ENCODE measurements at regions not wholly inside any gene's neighbourhood (a gene's known extent, or its start where the extent isn't known, plus 50 kb on each side); places are given as distances from the start of the nearest gene placed in this dataset.

GRCh38 chr12:48286665-48287064 is 64.1 kb downstream of the ZNF641 start:
- H2AFZ ChIP-seq (ENCODE audit: low read depth, low read length), result peak overlapping the region; percentile 3; the same call in 1 of the 2 replicates
- no peak overlapping the region for H3K27ac ChIP-seq (ENCODE audit: low read length)
- no peaks in the 10 kb centered on the region for H3K36me3 ChIP-seq (ENCODE audit: insufficient read depth, low read length)
- H3K4me1 ChIP-seq (ENCODE audit: insufficient read depth, low read length), result peaks cover 6% of the 10 kb centered on the region
- H3K27me3 ChIP-seq (ENCODE audit: insufficient read depth, low read length, poor library complexity), result no peaks in the 10 kb centered on the region
- H4K20me1 ChIP-seq (ENCODE audit: insufficient read depth, low read length), result no peaks in the 10 kb centered on the region
- ATAC-seq (ENCODE audit: insufficient read depth, low read depth) (no peak), DNase-seq (peak; percentile 5)
- no peak overlapping the region for H3K4me3 ChIP-seq (ENCODE audit: low read depth in 1 of 2, low read length in 2 of 2)
- H3K79me2 ChIP-seq (ENCODE audit: insufficient read depth, low read length), result no peaks in the 10 kb centered on the region
- H3K9me3 ChIP-seq (ENCODE audit: insufficient read depth, low read length, severe bottlenecking), result no peaks in the 10 kb centered on the region
- H3K4me2 ChIP-seq (ENCODE audit: insufficient read depth, low read length), result no peak overlapping the region
- TF ChIP-seq EZH2 (IDR thresholded peaks at IDR 0.05; ENCODE audit: borderline replicate concordance, low read depth, low read length, severe bottlenecking) (no peak), CTCF (IDR thresholded peaks at IDR 0.05; ENCODE audit: borderline replicate concordance, extremely low read depth, low read length, poor library complexity, severe bottlenecking) (peak; percentile 54)
- H3K9ac ChIP-seq (ENCODE audit: low read depth, low read length), result no peak overlapping the region

- Histone ChIP-seq H3K9ac (ENCODE audit: low read depth, low read length) (no peak overlapping the region), H3K9me3 (ENCODE audit: insufficient read depth, low read length, severe bottlenecking) (no peaks in the 10 kb centered on the region), H3K27me3 (ENCODE audit: insufficient read depth, low read length, poor library complexity) (no peaks in the 10 kb centered on the region), H3K27ac (ENCODE audit: low read length) (no peak overlapping the region), H3K4me3 (ENCODE audit: low read depth in 1 of 2, low read length in 2 of 2) (no peak overlapping the region), H3K4me1 (ENCODE audit: insufficient read depth, low read length) (peaks cover 6% of the 10 kb centered on the region), H3K4me2 (ENCODE audit: insufficient read depth, low read length) (0 out of 2 replicates have a peak overlapping the region, but pooled peaks have one; percentile 1), H4K20me1 (ENCODE audit: insufficient read depth, low read length) (no peaks in the 10 kb centered on the region), H2AFZ (ENCODE audit: low read depth, low read length) (peak overlapping the region; percentile 3; the same call in 1 of the 2 replicates), H3K79me2 (ENCODE audit: insufficient read depth, low read length) (no peaks in the 10 kb centered on the region), H3K36me3 (ENCODE audit: insufficient read depth, low read length) (no peaks in the 10 kb centered on the region)
- ATAC-seq (ENCODE audit: insufficient read depth, low read depth) (peak; percentile 63), DNase-seq (peak; percentile 5)
- TF ChIP-seq EZH2 (IDR thresholded peaks at IDR 0.05; ENCODE audit: borderline replicate concordance, low read depth, low read length, severe bottlenecking), result no peak
- TF ChIP-seq CTCF (IDR thresholded peaks at IDR 0.05; ENCODE audit: borderline replicate concordance, extremely low read depth, low read length, poor library complexity, severe bottlenecking), result no peak
Measured at GRCh38 chr12:48285751-48286650, 64.7 kb downstream of the ZNF641 start.

GRCh38 chr12:48281811-48282210 is 68.9 kb downstream of the ZNF641 start:
- Histone ChIP-seq H3K36me3 (ENCODE audit: insufficient read depth, low read length) (no peaks in the 10 kb centered on the region), H3K79me2 (ENCODE audit: insufficient read depth, low read length) (no peaks in the 10 kb centered on the region), H3K4me2 (ENCODE audit: insufficient read depth, low read length) (no peak overlapping the region), H3K27me3 (ENCODE audit: insufficient read depth, low read length, poor library complexity) (no peaks in the 10 kb centered on the region), H3K9ac (ENCODE audit: low read depth, low read length) (no peak overlapping the region), H4K20me1 (ENCODE audit: insufficient read depth, low read length) (no peaks in the 10 kb centered on the region), H3K4me3 (ENCODE audit: low read depth in 1 of 2, low read length in 2 of 2) (no peak overlapping the region), H2AFZ (ENCODE audit: low read depth, low read length) (no peak overlapping the region), H3K9me3 (ENCODE audit: insufficient read depth, low read length, severe bottlenecking) (peaks cover under 1% of the 10 kb centered on the region), H3K27ac (ENCODE audit: low read length) (no peak overlapping the region), H3K4me1 (ENCODE audit: insufficient read depth, low read length) (peaks cover 6% of the 10 kb centered on the region)
- no peak for DNase-seq
- no peak for TF ChIP-seq CTCF (IDR thresholded peaks at IDR 0.05; ENCODE audit: borderline replicate concordance, extremely low read depth, low read length, poor library complexity, severe bottlenecking)
- no peak for TF ChIP-seq EZH2 (IDR thresholded peaks at IDR 0.05; ENCODE audit: borderline replicate concordance, low read depth, low read length, severe bottlenecking)
- no peak for ATAC-seq (ENCODE audit: insufficient read depth, low read depth)

All from DND-41 (cell line).